ENCODE measurements at regions not wholly inside any gene's neighbourhood (a gene's known extent, or its start where the extent isn't known, plus 50 kb on each side); places are given as distances from the start of the nearest gene placed in this dataset.

GRCh38 chr18:10202845-10203321, 251.6 kb upstream of the APCDD1 start:
- Histone ChIP-seq H3K4me3 (ENCODE audit: low read length, poor library complexity, severe bottlenecking) (no peak overlapping the region), H3K36me3 (ENCODE audit: insufficient read depth, low read length) (no peaks in the 10 kb centered on the region), H3K4me2 (ENCODE audit: low read depth, low read length, poor library complexity, severe bottlenecking) (no peak overlapping the region)

DNA sequence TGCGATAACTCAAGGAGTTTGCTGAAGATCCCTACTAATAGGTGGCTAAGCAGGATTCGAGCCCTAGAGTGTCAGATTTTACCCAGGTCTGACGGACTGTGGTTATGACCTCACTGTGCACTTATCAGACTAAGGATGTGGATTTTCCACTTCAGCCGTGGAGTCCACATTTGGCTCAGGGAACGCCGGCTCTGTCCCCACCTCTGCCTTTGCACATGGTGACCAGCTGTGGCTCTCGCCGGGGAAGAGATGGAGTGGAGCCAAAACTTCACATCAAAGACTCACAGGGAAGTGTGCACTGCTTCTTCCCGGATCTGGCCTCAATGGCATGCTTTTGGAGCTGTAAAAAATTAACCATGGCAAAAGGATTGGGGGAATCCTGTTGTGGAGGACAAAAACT, 249.3 kb upstream of the APCDD1 start:
- Histone ChIP-seq H4K20me1 (ENCODE audit: insufficient read depth, low read length, poor library complexity, severe bottlenecking) (no peaks in the 10 kb centered on the region), H3K36me3 (ENCODE audit: insufficient read depth, low read length) (no peaks in the 10 kb centered on the region), H3K27me3 (ENCODE audit: insufficient read depth, low read length, poor library complexity, severe bottlenecking) (no peaks in the 10 kb centered on the region), H3F3A (ENCODE audit: low read depth) (no peaks in the 10 kb centered on the region), H3K9ac (ENCODE audit: low read depth, low read length, poor library complexity, severe bottlenecking) (no peak overlapping the region), H3K4me1 (ENCODE audit: insufficient read depth, low read length, poor library complexity, severe bottlenecking) (no peaks in the 10 kb centered on the region), H3K4me2 (ENCODE audit: low read depth, low read length, poor library complexity, severe bottlenecking) (no peak overlapping the region), H3K79me2 (ENCODE audit: insufficient read depth, low read length) (no peaks in the 10 kb centered on the region), H3K9me2 (replicated peaks; ENCODE audit: low read depth, low read length) (no peaks in the 10 kb centered on the region), H3K9me3 (ENCODE audit: insufficient read depth, low read depth, low read length) (no peaks in the 10 kb centered on the region), H2AFZ (ENCODE audit: low read length) (no peak overlapping the region), H3K4me3 (ENCODE audit: low read length, poor library complexity, severe bottlenecking) (no peak overlapping the region)
- no peak for TF ChIP-seq CTCF (conservative IDR thresholded peaks at IDR 0.05; ENCODE audit: low read length)
- no peak for TF ChIP-seq EZH2phosphoT487 (IDR thresholded peaks at IDR 0.05; ENCODE audit: borderline replicate concordance)

More at GRCh38 chr18:10202845-10203321, 251.6 kb upstream of the APCDD1 start:
- Histone ChIP-seq H3K4me1 (ENCODE audit: insufficient read depth, low read length, poor library complexity, severe bottlenecking) (no peaks in the 10 kb centered on the region), H3F3A (ENCODE audit: low read depth) (no peaks in the 10 kb centered on the region), H3K27me3 (ENCODE audit: insufficient read depth, low read length, poor library complexity, severe bottlenecking) (no peaks in the 10 kb centered on the region), H3K9me3 (ENCODE audit: insufficient read depth, low read depth, low read length) (no peaks in the 10 kb centered on the region), H3K9me2 (replicated peaks; ENCODE audit: low read depth, low read length) (no peaks in the 10 kb centered on the region), H3K79me2 (ENCODE audit: insufficient read depth, low read length) (no peaks in the 10 kb centered on the region), H3K9ac (ENCODE audit: low read depth, low read length, poor library complexity, severe bottlenecking) (no peak overlapping the region), H4K20me1 (ENCODE audit: insufficient read depth, low read length, poor library complexity, severe bottlenecking) (no peaks in the 10 kb centered on the region), H2AFZ (ENCODE audit: low read length) (no peak overlapping the region)
- TF ChIP-seq EZH2phosphoT487 (IDR thresholded peaks at IDR 0.05; ENCODE audit: borderline replicate concordance) (no peak), CTCF (conservative IDR thresholded peaks at IDR 0.05; ENCODE audit: low read length) (no peak)

GRCh38 chr18:10207682-10208345, 246.6 kb upstream of the APCDD1 start:
- Histone ChIP-seq H3K9me3 (ENCODE audit: insufficient read depth, low read depth, low read length) (no peaks in the 10 kb centered on the region), H3K4me2 (ENCODE audit: low read depth, low read length, poor library complexity, severe bottlenecking) (no peak overlapping the region), H3K4me1 (ENCODE audit: insufficient read depth, low read length, poor library complexity, severe bottlenecking) (no peaks in the 10 kb centered on the region), H2AFZ (ENCODE audit: low read length) (no peak overlapping the region), H3K9ac (ENCODE audit: low read depth, low read length, poor library complexity, severe bottlenecking) (no peak overlapping the region), H3K9me2 (replicated peaks; ENCODE audit: low read depth, low read length) (no peaks in the 10 kb centered on the region), H3F3A (ENCODE audit: low read depth) (no peaks in the 10 kb centered on the region), H4K20me1 (ENCODE audit: insufficient read depth, low read length, poor library complexity, severe bottlenecking) (no peaks in the 10 kb centered on the region), H3K27me3 (ENCODE audit: insufficient read depth, low read length, poor library complexity, severe bottlenecking) (no peaks in the 10 kb centered on the region), H3K79me2 (ENCODE audit: insufficient read depth, low read length) (no peaks in the 10 kb centered on the region), H3K4me3 (ENCODE audit: low read length, poor library complexity, severe bottlenecking) (no peak overlapping the region), H3K36me3 (ENCODE audit: insufficient read depth, low read length) (no peaks in the 10 kb centered on the region)
- TF ChIP-seq CTCF (conservative IDR thresholded peaks at IDR 0.05; ENCODE audit: low read length) (no peak), EZH2phosphoT487 (IDR thresholded peaks at IDR 0.05; ENCODE audit: borderline replicate concordance) (no peak)
